IMR-90 (cell line): ENCODE measurements at regions not wholly inside any gene's neighbourhood (a gene's known extent, or its start where the extent isn't known, plus 50 kb on each side); places are given as distances from the start of the nearest gene placed in this dataset.
A peak's percentile ranks its signal among the peaks of the same experiment; 100 is the strongest.

Source experiments
- ATAC-seq: fragments of 200-7000 bp; cut with Tn5 transposase; 2 replicates; pipeline ENCODE4 v1.9.1; 2020; ENCODE audit warnings: low read depth, mild to moderate bottlenecking, moderate library complexity
- BruUV-seq: library from RNA; stranded (reverse); fragments of 400-500 nt; replicated peaks from 2 replicates; lab custom pipeline; 2021; lab: Mats Ljungman, UMichigan
- CTCF ChIA-PET: fragments of 300-600 bp; formaldehyde crosslinking; extraction: SDS; loops from one replicate; lab custom pipeline; 2021; ENCODE audit warnings: antibody characterized with exemption; lab: Yijun Ruan, JAX
- POLR2A ChIA-PET: fragments of 300-600 bp; sonication (Branson Sonifier 250); formaldehyde crosslinking; loops from one replicate; lab custom pipeline; 2022; ENCODE audit warnings: antibody characterized with exemption; ENCODE audit not compliant: unreplicated experiment; lab: Charles Lee
- DNase-seq: peaks from one replicate; pipeline ENCODE4 v3.0.0; 2013
- H2AFZ ChIP-seq: replicated peaks from 2 replicates; pipeline ENCODE3; 2013; ENCODE audit warnings: low read length, mild to moderate bottlenecking; ENCODE audit not compliant: poor library complexity
- H2AK5ac ChIP-seq: 2 replicates; pipeline ENCODE4 v1.6.1; 2013; ENCODE audit warnings: low read depth, low read length, inconsistent platforms
- H2AK9ac ChIP-seq: replicated peaks from 2 replicates; pipeline ENCODE3; 2013; ENCODE audit warnings: mild to moderate bottlenecking, low read depth, low read length, moderate library complexity; ENCODE audit not compliant: poor library complexity
- H2BK120ac ChIP-seq: 2 replicates; pipeline ENCODE4 v1.6.1; 2013; ENCODE audit warnings: low read depth, low read length, inconsistent platforms
- H2BK15ac ChIP-seq: 3 replicates; pipeline ENCODE4 v1.6.1; 2013; ENCODE audit warnings: low read depth, low read length, inconsistent platforms
- H2BK20ac ChIP-seq: 2 replicates; pipeline ENCODE4 v1.6.1; 2013; ENCODE audit warnings: low read depth, mild to moderate bottlenecking, inconsistent platforms, low read length, moderate library complexity
- H2BK5ac ChIP-seq: 2 replicates; pipeline ENCODE4 v1.6.1; 2013; ENCODE audit warnings: mild to moderate bottlenecking, low read depth, low read length, inconsistent platforms; ENCODE audit not compliant: poor library complexity, severe bottlenecking
- H3K14ac ChIP-seq: replicated peaks from 2 replicates; pipeline ENCODE4 v1.6.1; 2013; ENCODE audit warnings: low read depth, low read length, inconsistent platforms
- H3K18ac ChIP-seq: 2 replicates; pipeline ENCODE4 v1.6.1; 2013; ENCODE audit warnings: low read depth, low read length, control low read depth
- H3K23ac ChIP-seq: 2 replicates; pipeline ENCODE4 v1.6.1; 2013; ENCODE audit warnings: low read depth, low read length, inconsistent platforms
- H3K27ac ChIP-seq: 2 replicates; pipeline ENCODE4 v1.5.1; 2013; ENCODE audit warnings: mild to moderate bottlenecking, control low read depth, low read length; ENCODE audit not compliant: insufficient read depth
- H3K27me3 ChIP-seq: 2 replicates; pipeline ENCODE4 v1.6.1; 2013; ENCODE audit warnings: low read length; ENCODE audit not compliant: control insufficient read depth, insufficient read depth
- H3K36me3 ChIP-seq: 2 replicates; pipeline ENCODE4 v1.6.1; 2013; ENCODE audit warnings: low read length, mixed read lengths; ENCODE audit not compliant: control insufficient read depth, insufficient read depth
- H3K4ac ChIP-seq: 2 replicates; pipeline ENCODE4 v1.6.1; 2013; ENCODE audit warnings: low read depth, low read length, inconsistent platforms
- H3K4me1 ChIP-seq: 2 replicates; pipeline ENCODE4 v1.6.1; 2013; ENCODE audit warnings: low read length, mixed read lengths; ENCODE audit not compliant: control insufficient read depth, insufficient read depth
- H3K4me2 ChIP-seq: 2 replicates; pipeline ENCODE4 v1.6.1; 2013; ENCODE audit warnings: low read depth, mild to moderate bottlenecking, control low read depth, low read length, moderate library complexity
- H3K4me3 ChIP-seq: 2 replicates; pipeline ENCODE4 v1.5.1; 2013; ENCODE audit warnings: low read depth, mild to moderate bottlenecking, control low read depth, low read length, moderate library complexity; ENCODE audit not compliant: insufficient read depth
- H3K56ac ChIP-seq: 2 replicates; pipeline ENCODE4 v1.6.1; 2013; ENCODE audit warnings: low read length, inconsistent platforms; ENCODE audit not compliant: insufficient read depth; ENCODE audit errors: extremely low read depth
- H3K79me1 ChIP-seq, 2 experiments: 2 replicates each; pipeline ENCODE4 v1.6.1; 2013; ENCODE audit warnings: low read length in 2 of 2, inconsistent platforms in 1 of 2, low read depth in 1 of 2
- H3K9ac ChIP-seq: 2 replicates; pipeline ENCODE4 v1.6.1; 2013; ENCODE audit warnings: low read depth, low read length, control low read depth
- H3K9me1 ChIP-seq: 2 replicates; pipeline ENCODE4 v1.6.1; 2013; ENCODE audit warnings: low read length, inconsistent platforms; ENCODE audit not compliant: insufficient read depth
- H3K9me3 ChIP-seq: 2 replicates; pipeline ENCODE4 v1.6.1; 2013; ENCODE audit warnings: low read length; ENCODE audit not compliant: control insufficient read depth, insufficient read depth
- H4K20me1 ChIP-seq: 2 replicates; pipeline ENCODE4 v1.6.1; 2013; ENCODE audit warnings: low read length, inconsistent platforms; ENCODE audit not compliant: insufficient read depth
- H4K5ac ChIP-seq: 2 replicates; pipeline ENCODE4 v1.6.1; 2013; ENCODE audit warnings: mild to moderate bottlenecking, low read depth, low read length, control low read depth
- H4K8ac ChIP-seq, 2 experiments: 2 replicates each; pipeline ENCODE4 v1.6.1; 2013; ENCODE audit warnings: low read depth in 2 of 2, low read length in 2 of 2, control low read depth in 1 of 2, inconsistent platforms in 1 of 2
- H4K91ac ChIP-seq: 2 replicates; pipeline ENCODE4 v1.6.1; 2013; ENCODE audit warnings: low read depth, low read length, inconsistent platforms; ENCODE audit not compliant: insufficient read depth
- BHLHE40 ChIP-seq: fragments of 150-350 bp; IDR thresholded peaks from 2 replicates; pipeline ENCODE4 v1.6.1; 2016; ENCODE audit warnings: mild to moderate bottlenecking, low read depth, low read length
- CEBPB ChIP-seq: IDR thresholded peaks from 2 replicates; pipeline ENCODE4 v1.6.1; 2012; ENCODE audit warnings: low read depth, low read length, improper control_type of control experiment
- CTCF ChIP-seq: conservative IDR thresholded peaks from 2 replicates; pipeline ENCODE4 v1.5.1; 2012; ENCODE audit warnings: mild to moderate bottlenecking, low read depth, low read length, improper control_type of control experiment
- ELK1 ChIP-seq: fragments of 150-350 bp; IDR thresholded peaks from 2 replicates; pipeline ENCODE4 v1.6.1; 2016; ENCODE audit warnings: low read depth, mild to moderate bottlenecking, low read length, moderate library complexity, borderline replicate concordance
- MAZ ChIP-seq: IDR thresholded peaks from 2 replicates; pipeline ENCODE4 v1.6.1; 2012; ENCODE audit warnings: low read depth, mild to moderate bottlenecking, low read length, improper control_type of control experiment, moderate library complexity, borderline replicate concordance
- NFE2L2 ChIP-seq: fragments of 150-350 bp; IDR thresholded peaks from 2 replicates; pipeline ENCODE4 v1.6.1; 2016; ENCODE audit warnings: low read depth, mild to moderate bottlenecking, low read length
- POLR2A ChIP-seq: IDR thresholded peaks from 2 replicates; pipeline ENCODE4 v1.6.1; 2012; ENCODE audit warnings: mild to moderate bottlenecking, low read depth, low read length
- RAD21 ChIP-seq: IDR thresholded peaks from 2 replicates; pipeline ENCODE4 v1.6.1; 2012; ENCODE audit warnings: low read length, improper control_type of control experiment
- RCOR1 ChIP-seq: IDR thresholded peaks from 2 replicates; pipeline ENCODE4 v1.6.1; 2012; ENCODE audit warnings: mild to moderate bottlenecking, low read length, improper control_type of control experiment; ENCODE audit not compliant: insufficient replicate concordance
- RFX5 ChIP-seq: IDR thresholded peaks from 2 replicates; pipeline ENCODE4 v1.8.0; 2012; ENCODE audit warnings: low read depth, mild to moderate bottlenecking, low read length, moderate library complexity
- USF2 ChIP-seq: fragments of 150-350 bp; IDR thresholded peaks from 2 replicates; pipeline ENCODE4 v1.6.1; 2017; ENCODE audit warnings: mild to moderate bottlenecking, antibody characterized with exemption, low read length, low read depth
- WGBS, 2 experiments: methylation state at CpG; one replicate each; pipeline versions ENCODE4 v1.1.5 to v1.1.7; 2013; ENCODE audit warnings: missing lambda C conversion rate in 2 of 2; ENCODE audit not compliant: insufficient read length in 1 of 2; ENCODE audit errors: extremely low coverage in 2 of 2; 5-methylcytosine and 5-hydroxymethylcytosine counted together
- dilution Hi-C: fragments of 300-500 bp; cut with HindIII; formaldehyde crosslinking; loops from one replicate; pipeline ENCODE4 v1.14.3; 2018; ENCODE audit warnings: low sequenced_read_pairs; ENCODE audit not compliant: unreplicated experiment
- in situ Hi-C: fragments of 300-500 bp; cut with MboI; formaldehyde crosslinking; loops from 3 replicates; pipeline ENCODE4 v1.14.3; 2019; ENCODE audit warnings: low sequenced_read_pairs, inconsistent platforms, mixed read lengths
- intact Hi-C: fragments of 100-400 bp; cut with micrococcal nuclease; formaldehyde crosslinking; loops from 2 replicates; pipeline ENCODE4 v1.10.0; 2022

GRCh38 chr5:163976696-163977095, 471.3 kb downstream of the MAT2B start:
- no peak overlapping the region for H3K27ac ChIP-seq
- no TSS peak for BruUV-seq
- no peak overlapping the region for H2AK5ac ChIP-seq
- ChIA-PET CTCF (no interaction called here), POLR2A (no interaction called here)
- in situ Hi-C loops (no loop called here), intact Hi-C loops (no loop called here), dilution Hi-C loops (no loop called here)
- H2BK15ac ChIP-seq, result no peak overlapping the region
- no peak overlapping the region for H2BK20ac ChIP-seq
- H3K4ac ChIP-seq, result no peak overlapping the region
- H3K4me1 ChIP-seq, result no peaks in the 10 kb centered on the region
- H3K9ac ChIP-seq, result no peak overlapping the region
- no peak for TF ChIP-seq NFE2L2
- TF ChIP-seq RFX5, result no peak
- no peak for TF ChIP-seq RCOR1
- no peak for TF ChIP-seq MAZ
- no peak for TF ChIP-seq ELK1
- TF ChIP-seq RAD21, result no peak
- TF ChIP-seq USF2, result no peak
- TF ChIP-seq BHLHE40, result no peak
- TF ChIP-seq CTCF, result no peak
- no peak for TF ChIP-seq CEBPB
- no peak for TF ChIP-seq POLR2A
- H4K8ac ChIP-seq, result no peak overlapping the region
- no peaks in the 10 kb centered on the region for H3K79me1 ChIP-seq
- no peaks in the 10 kb centered on the region for H3K9me1 ChIP-seq
- H2AFZ ChIP-seq, result no peak overlapping the region
- H3K23ac ChIP-seq, result no peak overlapping the region
- H3K18ac ChIP-seq, result no peak overlapping the region
- no peak overlapping the region for H4K5ac ChIP-seq
- H3K4me2 ChIP-seq, result no peak overlapping the region
- no peak overlapping the region for H3K14ac ChIP-seq
- 80% methylated on average over 1 of the region's 3 CpGs; no CpG with 5 or more reads in 1 of the 2 experiments for WGBS, 2 experiments
- no peak overlapping the region for H2BK120ac ChIP-seq
- H3K27me3 ChIP-seq, result no peaks in the 10 kb centered on the region
- no peak overlapping the region for H3K56ac ChIP-seq
- no peaks in the 10 kb centered on the region for H3K9me3 ChIP-seq
- no peak overlapping the region for H4K91ac ChIP-seq
- H2BK5ac ChIP-seq, result no peak overlapping the region
- no peaks in the 10 kb centered on the region for H3K36me3 ChIP-seq
- no peaks in the 10 kb centered on the region for H4K20me1 ChIP-seq
- no peak for ATAC-seq
- peak; percentile 53 for DNase-seq
- H2AK9ac ChIP-seq, result no peak overlapping the region
- no peak overlapping the region for H3K4me3 ChIP-seq
